ENCODE measurements at regions not wholly inside any gene's neighbourhood (a gene's known extent, or its start where the extent isn't known, plus 50 kb on each side); places are given as distances from the start of the nearest gene placed in this dataset.

GRCh38 chr3:106609666-106610301, 741.0 kb upstream of the CBLB start:
- no peaks in the 10 kb centered on the region for H3K4me1 ChIP-seq (ENCODE audit: control insufficient read depth, insufficient read depth, low read length)
- H3K27me3 ChIP-seq (ENCODE audit: control insufficient read depth, insufficient read depth, low read length, poor library complexity, severe bottlenecking), result no peaks in the 10 kb centered on the region
- H3K36me3 ChIP-seq (ENCODE audit: control insufficient read depth, insufficient read depth, low read length), result no peaks in the 10 kb centered on the region
- H3K9me3 ChIP-seq (ENCODE audit: control insufficient read depth, low read length), result no peaks in the 10 kb centered on the region
- 29 to 58% methylated on average over 1 of the region's 2 CpGs for WGBS, 2 experiments
- H3K4me3 ChIP-seq (ENCODE audit: insufficient read depth, low read depth, low read length), result no peak overlapping the region
- no peak overlapping the region for H3K27ac ChIP-seq (ENCODE audit: insufficient read depth, low read depth, low read length, poor library complexity, severe bottlenecking)

DNA sequence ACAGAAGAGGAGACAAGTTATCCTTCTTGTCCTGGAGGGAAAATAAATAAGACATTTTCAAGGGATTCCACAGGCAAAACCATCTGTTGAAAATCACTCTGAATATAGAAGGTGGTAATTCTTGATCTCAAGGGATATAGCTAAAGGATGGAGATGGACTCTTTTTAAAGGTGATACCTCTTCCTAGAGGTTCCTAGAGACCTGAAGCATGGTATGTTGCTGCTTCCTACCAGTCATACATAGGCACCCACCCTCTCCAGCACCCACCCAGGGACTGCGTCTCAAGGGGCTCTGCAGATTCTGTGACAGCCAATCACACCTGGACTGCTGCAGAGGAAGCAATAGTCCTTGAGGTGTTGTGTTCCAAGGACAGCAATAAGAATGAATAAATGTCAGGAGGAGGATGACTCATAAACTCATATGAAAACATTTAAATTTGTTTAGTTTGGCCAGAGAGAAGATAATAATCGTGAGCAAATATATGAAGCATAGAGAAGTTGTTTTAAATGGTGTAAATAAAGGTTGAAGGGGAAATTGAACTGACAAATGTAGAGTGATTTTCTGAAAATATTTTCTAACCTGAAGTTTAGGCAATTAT, 741.6 kb upstream of the CBLB start:
- Histone ChIP-seq H3K4me1 (ENCODE audit: control insufficient read depth, insufficient read depth, low read length) (no peaks in the 10 kb centered on the region), H3K36me3 (ENCODE audit: control insufficient read depth, insufficient read depth, low read length) (no peaks in the 10 kb centered on the region), H3K9me3 (ENCODE audit: control insufficient read depth, low read length) (no peaks in the 10 kb centered on the region), H3K27ac (ENCODE audit: insufficient read depth, low read depth, low read length, poor library complexity, severe bottlenecking) (no peak overlapping the region), H3K4me3 (ENCODE audit: insufficient read depth, low read depth, low read length) (no peak overlapping the region), H3K27me3 (ENCODE audit: control insufficient read depth, insufficient read depth, low read length, poor library complexity, severe bottlenecking) (no peaks in the 10 kb centered on the region)
- 82 to 83% methylated on average over 2 of the region's 2 CpGs for WGBS, 2 experiments

- Histone ChIP-seq H3K4me3 (ENCODE audit: insufficient read depth, low read depth, low read length) (no peak overlapping the region), H3K4me1 (ENCODE audit: control insufficient read depth, insufficient read depth, low read length) (no peaks in the 10 kb centered on the region), H3K27ac (ENCODE audit: insufficient read depth, low read depth, low read length, poor library complexity, severe bottlenecking) (no peak overlapping the region), H3K27me3 (ENCODE audit: control insufficient read depth, insufficient read depth, low read length, poor library complexity, severe bottlenecking) (no peaks in the 10 kb centered on the region), H3K9me3 (ENCODE audit: control insufficient read depth, low read length) (no peaks in the 10 kb centered on the region), H3K36me3 (ENCODE audit: control insufficient read depth, insufficient read depth, low read length) (no peaks in the 10 kb centered on the region)
- 93 to 95% methylated on average over 1 of the region's 1 CpG for WGBS, 2 experiments
Measured at GRCh38 chr3:106611116-106611515, 742.3 kb upstream of the CBLB start.

DNA sequence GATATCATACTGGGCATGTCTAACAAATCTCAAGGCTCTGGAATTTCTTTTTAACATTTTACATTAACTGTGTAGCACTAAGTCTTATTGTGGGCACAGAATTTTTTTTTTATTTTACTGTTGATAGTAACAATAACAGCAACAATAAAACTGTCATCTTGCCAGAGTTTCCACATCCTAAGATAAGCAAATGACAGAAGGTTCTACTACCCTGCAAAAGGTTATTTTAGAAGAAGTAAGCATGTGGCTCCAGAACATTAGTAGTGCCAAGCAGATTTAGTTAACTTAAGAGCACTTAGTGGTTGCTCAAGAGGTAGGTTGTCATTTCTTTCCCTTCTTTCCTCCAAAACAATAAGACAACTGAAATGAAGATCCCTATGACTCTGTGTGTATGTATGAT, 743.0 kb upstream of the CBLB start:
- H3K9me3 ChIP-seq (ENCODE audit: control insufficient read depth, low read length), result no peaks in the 10 kb centered on the region
- H3K4me1 ChIP-seq (ENCODE audit: control insufficient read depth, insufficient read depth, low read length), result no peaks in the 10 kb centered on the region
- no peak overlapping the region for H3K27ac ChIP-seq (ENCODE audit: insufficient read depth, low read depth, low read length, poor library complexity, severe bottlenecking)
- no peak overlapping the region for H3K4me3 ChIP-seq (ENCODE audit: insufficient read depth, low read depth, low read length)
- H3K27me3 ChIP-seq (ENCODE audit: control insufficient read depth, insufficient read depth, low read length, poor library complexity, severe bottlenecking), result no peaks in the 10 kb centered on the region
- no peaks in the 10 kb centered on the region for H3K36me3 ChIP-seq (ENCODE audit: control insufficient read depth, insufficient read depth, low read length)

DNA sequence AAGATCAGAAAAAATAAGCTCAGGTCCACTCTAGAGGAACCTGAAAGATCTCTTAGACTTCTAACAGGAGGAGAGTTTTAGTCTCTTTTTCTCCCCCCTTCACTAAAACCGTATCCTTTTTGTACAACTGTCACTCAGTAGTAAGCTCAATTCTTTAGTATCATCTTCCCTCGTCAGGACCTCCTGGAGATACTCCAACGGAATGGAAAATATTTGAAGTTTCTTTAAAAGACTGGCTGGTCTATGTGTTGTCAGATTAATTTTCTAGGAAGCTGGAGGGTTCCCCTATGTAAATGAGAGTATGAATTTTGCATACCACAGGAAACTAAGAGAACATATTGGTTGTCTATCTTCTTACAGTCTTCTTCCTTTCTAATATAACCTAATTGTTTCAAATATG, 747.7 kb upstream of the CBLB start:
- Histone ChIP-seq H3K4me3 (ENCODE audit: insufficient read depth, low read depth, low read length) (no peak overlapping the region), H3K4me1 (ENCODE audit: control insufficient read depth, insufficient read depth, low read length) (no peaks in the 10 kb centered on the region)
- 76 to 80% methylated on average over 2 to 3 of the region's 3 CpGs for WGBS, 2 experiments

GRCh38 chr3:106617276-106617675, 748.5 kb upstream of the CBLB start:
- H3K27me3 ChIP-seq (ENCODE audit: control insufficient read depth, insufficient read depth, low read length, poor library complexity, severe bottlenecking), result no peaks in the 10 kb centered on the region
- WGBS, 2 experiments, result 92 to 100% methylated on average over 1 of the region's 2 CpGs
- H3K36me3 ChIP-seq (ENCODE audit: control insufficient read depth, insufficient read depth, low read length), result no peaks in the 10 kb centered on the region
- H3K9me3 ChIP-seq (ENCODE audit: control insufficient read depth, low read length), result no peaks in the 10 kb centered on the region
- H3K4me3 ChIP-seq (ENCODE audit: insufficient read depth, low read depth, low read length), result no peak overlapping the region
- no peaks in the 10 kb centered on the region for H3K4me1 ChIP-seq (ENCODE audit: control insufficient read depth, insufficient read depth, low read length)
- no peak overlapping the region for H3K27ac ChIP-seq (ENCODE audit: insufficient read depth, low read depth, low read length, poor library complexity, severe bottlenecking)

More for the DNA sequence above, 747.7 kb upstream of the CBLB start:
- H3K27me3 ChIP-seq (ENCODE audit: control insufficient read depth, insufficient read depth, low read length, poor library complexity, severe bottlenecking), result no peaks in the 10 kb centered on the region
- no peaks in the 10 kb centered on the region for H3K36me3 ChIP-seq (ENCODE audit: control insufficient read depth, insufficient read depth, low read length)
- H3K27ac ChIP-seq (ENCODE audit: insufficient read depth, low read depth, low read length, poor library complexity, severe bottlenecking), result no peak overlapping the region
- no peaks in the 10 kb centered on the region for H3K9me3 ChIP-seq (ENCODE audit: control insufficient read depth, low read length)

- no peaks in the 10 kb centered on the region for H3K27me3 ChIP-seq (ENCODE audit: control insufficient read depth, insufficient read depth, low read length, poor library complexity, severe bottlenecking)
- WGBS, 2 experiments, result 92 to 100% methylated on average over 1 of the region's 1 CpG
- no peaks in the 10 kb centered on the region for H3K4me1 ChIP-seq (ENCODE audit: control insufficient read depth, insufficient read depth, low read length)
- H3K27ac ChIP-seq (ENCODE audit: insufficient read depth, low read depth, low read length, poor library complexity, severe bottlenecking), result no peak overlapping the region
- no peaks in the 10 kb centered on the region for H3K9me3 ChIP-seq (ENCODE audit: control insufficient read depth, low read length)
- H3K4me3 ChIP-seq (ENCODE audit: insufficient read depth, low read depth, low read length), result no peak overlapping the region
- H3K36me3 ChIP-seq (ENCODE audit: control insufficient read depth, insufficient read depth, low read length), result no peaks in the 10 kb centered on the region
Measured at GRCh38 chr3:106620646-106621045, 751.8 kb upstream of the CBLB start.

- 95 to 96% methylated on average over 1 of the region's 1 CpG for WGBS, 2 experiments
- H3K9me3 ChIP-seq (ENCODE audit: control insufficient read depth, low read length), result no peaks in the 10 kb centered on the region
- no peak overlapping the region for H3K4me3 ChIP-seq (ENCODE audit: insufficient read depth, low read depth, low read length)
- H3K27ac ChIP-seq (ENCODE audit: insufficient read depth, low read depth, low read length, poor library complexity, severe bottlenecking), result no peak overlapping the region
- H3K4me1 ChIP-seq (ENCODE audit: control insufficient read depth, insufficient read depth, low read length), result no peaks in the 10 kb centered on the region
- no peaks in the 10 kb centered on the region for H3K27me3 ChIP-seq (ENCODE audit: control insufficient read depth, insufficient read depth, low read length, poor library complexity, severe bottlenecking)
- no peaks in the 10 kb centered on the region for H3K36me3 ChIP-seq (ENCODE audit: control insufficient read depth, insufficient read depth, low read length)
Measured at GRCh38 chr3:106624154-106624553, 753.1 kb upstream of the CCDC54 start.

DNA sequence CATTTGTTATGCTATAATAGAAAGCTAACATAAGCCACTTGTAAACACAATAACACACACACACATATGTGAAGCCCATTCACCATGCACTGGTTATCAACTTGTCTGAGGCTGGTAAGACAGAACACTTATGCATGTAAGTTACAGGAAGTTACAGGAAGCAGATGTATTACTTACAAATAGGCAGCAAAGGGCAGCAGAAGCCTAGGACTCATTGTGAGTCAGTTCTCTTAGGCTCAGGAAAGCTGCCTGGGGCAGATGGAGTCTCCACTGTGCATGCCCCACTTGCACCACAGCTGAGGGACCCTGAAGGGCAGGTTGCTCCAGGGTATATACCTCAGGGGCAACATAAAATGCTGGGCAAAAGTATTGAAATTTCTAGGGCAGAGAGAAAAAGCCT, 748.8 kb upstream of the CCDC54 start:
- H3K27ac ChIP-seq (ENCODE audit: insufficient read depth, low read depth, low read length, poor library complexity, severe bottlenecking), result no peak overlapping the region
- H3K27me3 ChIP-seq (ENCODE audit: control insufficient read depth, insufficient read depth, low read length, poor library complexity, severe bottlenecking), result no peaks in the 10 kb centered on the region
- no peak overlapping the region for H3K4me3 ChIP-seq (ENCODE audit: insufficient read depth, low read depth, low read length)
- no peaks in the 10 kb centered on the region for H3K36me3 ChIP-seq (ENCODE audit: control insufficient read depth, insufficient read depth, low read length)
- no peaks in the 10 kb centered on the region for H3K4me1 ChIP-seq (ENCODE audit: control insufficient read depth, insufficient read depth, low read length)
- no peaks in the 10 kb centered on the region for H3K9me3 ChIP-seq (ENCODE audit: control insufficient read depth, low read length)

- H3K27ac ChIP-seq (ENCODE audit: insufficient read depth, low read depth, low read length, poor library complexity, severe bottlenecking), result no peak overlapping the region
- H3K27me3 ChIP-seq (ENCODE audit: control insufficient read depth, insufficient read depth, low read length, poor library complexity, severe bottlenecking), result no peaks in the 10 kb centered on the region
- H3K36me3 ChIP-seq (ENCODE audit: control insufficient read depth, insufficient read depth, low read length), result no peaks in the 10 kb centered on the region
- no peaks in the 10 kb centered on the region for H3K4me1 ChIP-seq (ENCODE audit: control insufficient read depth, insufficient read depth, low read length)
- H3K9me3 ChIP-seq (ENCODE audit: control insufficient read depth, low read length), result no peaks in the 10 kb centered on the region
- H3K4me3 ChIP-seq (ENCODE audit: insufficient read depth, low read depth, low read length), result no peak overlapping the region
- WGBS, 2 experiments, result 42 to 50% methylated on average over 2 of the region's 2 CpGs
Measured at GRCh38 chr3:106629215-106629832, 747.9 kb upstream of the CCDC54 start.
